Lower leg skin (tissue), 4 donors: ENCODE measurements at regions not wholly inside any gene's neighbourhood (a gene's known extent, or its start where the extent isn't known, plus 50 kb on each side); places are given as distances from the start of the nearest gene placed in this dataset.

Experiments
- DNase-seq, 2 donors: peaks; one replicate each; pipeline ENCODE4 v3.0.0-alpha.2; 2019; ENCODE audit warnings: low spot score in 2 of 2
- H3K4me3 ChIP-seq: fragments of 200-600 bp; sonication (generic); 2 replicates; pipeline ENCODE4 v1.5.1; 2017; ENCODE audit warnings: mild to moderate bottlenecking, low read depth; ENCODE audit not compliant: poor library complexity, severe bottlenecking
- CTCF ChIP-seq, 3 donors: fragments of 450-650 bp; IDR thresholded peaks; one replicate each; pipeline ENCODE4 v1.5.1; 2016; ENCODE audit warnings: antibody characterized with exemption in 3 of 3, mild to moderate bottlenecking in 3 of 3, moderate library complexity in 2 of 3
- POLR2A ChIP-seq, 2 donors: fragments of 450-650 bp; IDR thresholded peaks; one replicate each; pipeline ENCODE4 v1.6.1; 2016 to 2017; ENCODE audit warnings: antibody characterized with exemption in 2 of 2, mild to moderate bottlenecking in 1 of 2, moderate library complexity in 1 of 2
- WGBS, 2 donors: methylation state at CpG; one replicate each; pipeline ENCODE4 v1.1.5; 2018; 5-methylcytosine and 5-hydroxymethylcytosine counted together
- intact Hi-C: fragments of 100-400 bp; cut with DNase I; formaldehyde crosslinking; loops from one replicate; pipeline ENCODE4 v1.15.0; 2023; ENCODE audit warnings: low total_unique reads

GRCh38 chr2:145160855-145161254, 640.9 kb upstream of the ZEB2 start:
- TF ChIP-seq POLR2A (IDR thresholded peaks at IDR 0.05): no peak
- no peak for TF ChIP-seq CTCF (IDR thresholded peaks at IDR 0.05)
- no peak overlapping the region for H3K4me3 ChIP-seq
- DNase-seq: no peak
- 96% methylated on average over 1 of the region's 1 CpG for WGBS, 2 donors
- intact Hi-C loops: no loop called here

GRCh38 chr2:145159676-145160075, 639.8 kb upstream of the ZEB2 start:
- H3K4me3 ChIP-seq: no peak overlapping the region
- WGBS, 2 donors: 65 to 71% methylated on average over 2 of the region's 2 CpGs
- TF ChIP-seq CTCF (IDR thresholded peaks at IDR 0.05) (no peak), POLR2A (IDR thresholded peaks at IDR 0.05) (no peak)
- no peak for DNase-seq
- intact Hi-C loops: no loop called here

GRCh38 chr2:145157741-145158591, 638.0 kb upstream of the ZEB2 start:
- TF ChIP-seq POLR2A (IDR thresholded peaks at IDR 0.05) (no peak), CTCF (IDR thresholded peaks at IDR 0.05) (no peak)
- peak; percentile 68 to 90 for DNase-seq
- no peak overlapping the region for H3K4me3 ChIP-seq
- intact Hi-C loops: no loop called here
- 30 to 32% methylated on average over 3 of the region's 3 CpGs for WGBS, 2 donors

GRCh38 chr2:145157036-145157675, 637.2 kb upstream of the ZEB2 start:
- no peak overlapping the region for H3K4me3 ChIP-seq
- DNase-seq: no peak
- TF ChIP-seq CTCF (IDR thresholded peaks at IDR 0.05): no peak
- no peak for TF ChIP-seq POLR2A (IDR thresholded peaks at IDR 0.05)
- intact Hi-C loops: no loop called here

GRCh38 chr2:145156199-145156598, 636.3 kb upstream of the ZEB2 start:
- DNase-seq: no peak
- intact Hi-C loops: no loop called here
- TF ChIP-seq CTCF (IDR thresholded peaks at IDR 0.05) (no peak), POLR2A (IDR thresholded peaks at IDR 0.05) (no peak)
- WGBS, 2 donors: 79 to 80% methylated on average over 2 of the region's 2 CpGs
- H3K4me3 ChIP-seq: no peak overlapping the region
